NCI-H460 (cell line): ENCODE measurements at regions not wholly inside any gene's neighbourhood (a gene's known extent, or its start where the extent isn't known, plus 50 kb on each side); places are given as distances from the start of the nearest gene placed in this dataset.
A peak's percentile ranks its signal among the peaks of the same experiment; 100 is the strongest.
"Not testable (repeated sequence)": the region's sequence is repeated elsewhere in the genome, so short reads cannot be mapped to it uniquely, and the experiment has no call there.

Experiments used
- DNase-seq: peaks from one replicate; pipeline ENCODE4 v3.0.0-alpha.2; 2016; ENCODE audit warnings: low read depth; ENCODE audit errors: extremely low read depth

- DNase-seq: no peak
Measured at GRCh38 chr10:25076506-25077177, 60.2 kb downstream of the THNSL1 start.

GRCh38 chr10:25078658-25079431, 62.4 kb downstream of the THNSL1 start:
- DNase-seq: no peak

- DNase-seq: peak; percentile 72
Measured at GRCh38 chr10:25080880-25081581, 64.6 kb downstream of the THNSL1 start.

- no peak for DNase-seq
Measured at GRCh38 chr10:25082276-25083204, 66.1 kb downstream of the THNSL1 start.

GRCh38 chr10:25083546-25084111, 67.2 kb downstream of the THNSL1 start:
- no peak for DNase-seq

GRCh38 chr10:25084447-25084846, 68.0 kb downstream of the THNSL1 start:
- DNase-seq: no peak

- DNase-seq: no peak
Measured at GRCh38 chr10:25094590-25094989, 78.2 kb downstream of the THNSL1 start.

- DNase-seq: no peak
Measured at GRCh38 chr10:25097669-25098411, 77.0 kb upstream of the GPR158 start.

- DNase-seq: no peak
Measured at GRCh38 chr10:25100141-25100540, 74.7 kb upstream of the GPR158 start.

- no peak for DNase-seq
Measured at GRCh38 chr10:25101461-25102146, 73.2 kb upstream of the GPR158 start.

- no peak for DNase-seq
Measured at GRCh38 chr10:25102147-25102822, 72.5 kb upstream of the GPR158 start.

- DNase-seq: no peak
Measured at GRCh38 chr10:25103703-25104102, 71.1 kb upstream of the GPR158 start.

- no peak for DNase-seq
Measured at GRCh38 chr10:25104441-25104840, 70.4 kb upstream of the GPR158 start.

GRCh38 chr10:25105262-25105661, 69.5 kb upstream of the GPR158 start:
- no peak for DNase-seq

GRCh38 chr10:25105743-25106260, 69.0 kb upstream of the GPR158 start:
- no peak for DNase-seq

GRCh38 chr10:25107756-25108155, 67.0 kb upstream of the GPR158 start:
- DNase-seq: no peak

- not testable (repeated sequence) for DNase-seq
Measured at GRCh38 chr10:25109896-25110295, 64.9 kb upstream of the GPR158 start.

GRCh38 chr10:25112016-25112415, 62.8 kb upstream of the GPR158 start:
- no peak for DNase-seq
